GM21526 (cell line): ENCODE measurements at regions not wholly inside any gene's neighbourhood (a gene's known extent, or its start where the extent isn't known, plus 50 kb on each side); places are given as distances from the start of the nearest gene placed in this dataset.
"Not testable (repeated sequence)": the region's sequence is repeated elsewhere in the genome, so short reads cannot be mapped to it uniquely, and the experiment has no call there.

Experiments used
- ATAC-seq: cut with Tn5 transposase; IDR thresholded peaks from one replicate; pipeline ENCODE4 v1.9.1; 2021; ENCODE audit warnings: moderate library complexity; ENCODE audit not compliant: unreplicated experiment, low FRiP score

DNA sequence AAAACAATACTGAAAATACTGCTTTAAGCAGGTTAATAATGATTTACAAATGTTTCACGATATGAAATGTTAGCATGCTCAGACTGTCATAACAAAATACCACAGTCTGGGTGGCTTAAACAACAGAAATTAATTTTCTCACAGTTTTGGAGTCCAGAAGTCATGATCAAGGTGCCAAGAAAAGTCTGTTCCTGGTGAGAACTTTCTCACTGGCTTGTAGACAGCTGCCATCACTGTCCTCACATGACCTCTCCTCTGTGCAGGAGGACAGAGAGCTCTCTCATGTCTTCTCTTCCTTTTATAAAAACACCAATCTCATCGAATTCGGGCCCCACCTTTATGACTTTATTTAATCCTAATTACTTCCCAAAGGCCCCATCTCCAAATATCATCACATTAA, 426.7 kb downstream of the KLHL13 start:
- ATAC-seq = no peak

- ATAC-seq = no peak
Measured at GRCh38 chrX:117680286-117680685, 436.3 kb downstream of the KLHL13 start.

DNA sequence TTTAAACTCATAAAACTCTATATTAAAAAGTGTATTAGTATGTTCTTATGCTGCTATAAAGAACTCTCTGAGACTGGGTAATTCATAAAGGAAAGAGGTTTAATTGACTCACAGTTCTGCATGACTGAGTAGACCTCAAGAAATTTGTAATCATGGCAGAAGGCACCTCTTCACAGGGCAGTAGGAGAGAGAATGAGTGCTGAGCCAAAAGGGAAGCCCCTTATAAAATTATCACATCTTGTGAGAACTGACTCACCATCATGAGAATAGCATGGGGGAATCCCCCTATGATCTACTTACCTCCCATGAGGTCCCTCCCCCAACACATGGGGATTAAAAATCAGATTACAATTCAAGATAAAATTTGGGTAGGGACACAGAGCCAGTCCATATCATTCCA, 463.2 kb downstream of the KLHL13 start:
- no peak for ATAC-seq

- ATAC-seq = no peak
Measured at GRCh38 chrX:117645639-117646038, 471.0 kb downstream of the KLHL13 start.

DNA sequence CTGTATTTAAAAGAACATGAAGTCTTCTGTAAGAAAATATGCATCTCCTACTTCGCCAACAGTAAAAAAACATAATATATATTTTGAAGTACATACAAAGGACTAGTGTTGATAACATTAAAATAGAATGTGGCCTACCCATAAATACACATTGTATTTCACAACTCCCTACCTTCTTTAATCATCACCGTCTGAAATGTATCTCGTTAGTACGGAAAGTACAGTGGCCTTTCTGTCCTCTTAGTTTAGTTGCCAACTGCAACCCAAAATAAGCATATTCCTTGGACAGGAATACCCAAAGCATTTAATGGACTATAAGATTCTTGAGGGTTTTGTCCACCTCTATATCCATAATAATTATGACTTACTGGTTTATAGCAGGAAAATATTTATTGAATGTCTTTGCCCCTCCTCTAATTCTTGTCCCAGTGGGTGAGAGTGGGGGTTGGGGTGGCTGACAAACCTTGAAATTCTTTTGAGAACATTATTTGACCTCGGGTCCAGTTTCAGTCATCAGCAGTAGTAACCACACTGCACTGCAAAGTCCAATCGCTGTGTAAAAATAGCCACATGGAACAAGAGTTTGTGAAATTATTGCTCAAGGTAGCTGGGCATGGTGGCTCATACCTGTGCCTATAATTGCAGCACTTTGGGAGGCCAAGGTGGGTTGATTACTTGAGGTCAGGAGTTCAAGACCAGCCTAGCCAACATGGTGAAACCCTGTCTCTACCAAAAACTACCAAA, 474.5 kb downstream of the KLHL13 start:
- no peak for ATAC-seq

DNA sequence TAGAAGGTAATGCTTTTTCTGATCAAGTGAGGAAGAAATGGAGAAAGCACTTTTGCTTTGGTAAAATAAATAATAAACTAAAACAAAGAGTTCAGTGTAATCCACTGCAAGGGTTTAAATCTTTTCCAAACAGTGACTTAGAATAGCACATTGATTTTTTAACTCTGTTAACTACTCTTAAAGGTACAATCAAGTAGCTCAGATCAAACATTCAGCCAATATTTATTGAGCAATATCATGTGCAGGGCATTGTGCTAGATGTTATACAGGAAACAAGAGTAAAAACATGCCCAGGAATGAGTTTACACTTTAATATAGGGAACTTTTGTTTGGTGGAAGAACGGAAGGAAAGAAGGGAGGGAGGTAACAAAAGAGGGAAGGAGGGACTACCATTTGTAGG, 479.8 kb downstream of the KLHL13 start:
- ATAC-seq = no peak

GRCh38 chrX:117633277-117633676, 483.3 kb downstream of the KLHL13 start:
- no peak for ATAC-seq

- ATAC-seq = no peak
Measured at GRCh38 chrX:117628381-117628780, 488.2 kb downstream of the KLHL13 start.

- ATAC-seq = no peak
Measured at GRCh38 chrX:117610806-117611205, 505.8 kb downstream of the KLHL13 start.

DNA sequence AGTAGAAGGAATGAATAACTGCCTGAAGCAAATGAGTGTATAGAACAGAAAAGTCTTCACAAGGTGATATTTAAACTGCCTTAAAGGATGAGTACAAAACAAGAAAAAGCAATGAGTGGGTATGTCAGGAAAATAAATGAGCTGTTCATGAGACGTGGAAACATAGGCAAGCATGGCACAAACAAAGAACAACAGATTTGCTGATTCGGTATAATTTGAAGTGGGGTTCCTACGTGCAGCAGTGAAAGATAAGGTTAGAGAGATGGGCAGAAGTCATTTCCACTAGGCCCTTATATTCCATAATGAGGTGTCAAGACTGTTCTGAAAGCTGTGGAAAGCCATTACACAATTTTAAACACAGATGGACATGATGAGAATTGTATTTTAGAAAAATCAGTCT, 506.6 kb downstream of the KLHL13 start:
- ATAC-seq = no peak

GRCh38 chrX:117607561-117607960, 509.0 kb downstream of the KLHL13 start:
- ATAC-seq = no peak

- not testable (repeated sequence) for ATAC-seq
Measured at GRCh38 chrX:117606101-117606500, 510.5 kb downstream of the KLHL13 start.

GRCh38 chrX:117570160-117570559, 546.5 kb downstream of the KLHL13 start:
- ATAC-seq = no peak

- no peak for ATAC-seq
Measured at GRCh38 chrX:117568238-117568637, 548.4 kb downstream of the KLHL13 start.

- no peak for ATAC-seq
Measured at GRCh38 chrX:117543885-117544284, 572.7 kb downstream of the KLHL13 start.

DNA sequence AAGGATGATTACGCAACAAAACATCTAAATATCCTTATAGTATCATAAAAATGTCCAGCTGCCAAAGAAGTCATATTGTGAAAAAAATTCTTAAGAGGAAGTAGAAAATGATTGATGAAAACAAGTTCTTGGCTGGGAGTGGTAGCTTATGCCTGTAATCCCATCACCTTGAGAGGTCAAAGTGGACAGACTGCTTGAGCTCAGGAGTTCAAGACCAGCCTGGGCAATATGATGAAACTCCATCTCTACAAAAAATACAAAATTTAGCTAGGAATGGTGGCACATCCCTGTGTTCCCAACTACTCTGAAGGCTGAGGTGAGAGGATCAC, 577.6 kb downstream of the KLHL13 start:
- ATAC-seq = no peak

DNA sequence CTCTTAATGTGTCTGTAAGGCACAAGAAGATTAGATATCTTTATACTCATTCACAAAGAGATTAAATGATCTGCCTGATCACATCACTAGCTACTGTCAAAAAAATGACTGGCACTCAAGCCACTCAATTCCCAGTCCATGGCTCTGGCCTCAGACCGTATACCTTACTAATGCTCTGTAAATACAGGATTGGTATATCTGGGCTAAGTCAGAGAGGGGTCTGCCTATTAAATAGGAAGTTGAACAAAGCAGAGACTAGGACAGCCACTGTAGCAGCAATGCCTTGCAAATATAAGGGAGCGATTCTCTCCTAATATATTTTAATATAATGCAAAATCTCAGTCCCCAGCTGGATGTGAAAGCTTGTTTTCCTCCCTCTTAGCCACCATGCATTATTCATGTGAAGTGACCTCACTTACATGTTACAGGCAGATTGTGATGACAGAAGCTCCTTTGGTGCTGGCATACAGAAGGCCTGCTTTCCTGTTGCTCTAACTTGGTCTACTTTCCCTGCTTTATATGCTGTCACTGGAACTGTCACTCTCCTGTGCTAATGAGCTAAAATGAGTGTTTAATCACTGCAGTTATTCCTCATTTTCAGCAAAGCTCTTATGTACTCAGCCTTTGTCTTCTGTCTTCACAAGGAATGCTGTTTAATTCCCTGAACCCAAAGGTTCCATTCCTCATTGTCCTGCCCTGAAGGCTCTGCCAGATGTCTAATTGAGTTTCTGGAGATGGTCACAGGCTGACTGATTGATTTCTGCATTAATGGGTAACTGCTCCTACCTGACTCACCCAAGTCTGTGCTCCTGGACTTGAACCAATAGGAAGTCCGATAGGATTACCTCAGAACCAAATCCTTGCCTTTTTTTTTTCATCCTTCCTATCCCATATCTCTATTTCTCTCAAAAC, 578.2 kb downstream of the KLHL13 start:
- ATAC-seq = no peak

DNA sequence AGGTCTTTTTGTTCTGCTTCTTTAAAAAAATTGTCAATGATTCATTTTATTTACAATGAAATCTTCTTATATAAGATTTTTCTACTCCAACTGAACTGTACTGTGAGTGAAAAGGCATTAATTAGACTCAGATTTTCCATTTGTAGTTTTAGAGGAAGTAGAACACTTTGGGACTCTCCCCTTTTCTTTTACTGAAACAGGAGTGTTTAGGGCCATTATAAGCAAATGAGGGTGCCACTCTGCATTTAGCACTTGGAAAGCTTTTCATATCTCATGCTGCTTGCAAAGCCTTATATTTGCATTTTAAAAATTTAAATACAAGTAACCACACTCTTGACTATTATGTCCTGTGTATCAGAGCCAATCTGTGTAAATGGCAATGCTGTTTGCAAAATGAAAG, 584.3 kb downstream of the KLHL13 start:
- no peak for ATAC-seq

GRCh38 chrX:117522725-117523700, 593.6 kb downstream of the KLHL13 start:
- ATAC-seq = no peak

DNA sequence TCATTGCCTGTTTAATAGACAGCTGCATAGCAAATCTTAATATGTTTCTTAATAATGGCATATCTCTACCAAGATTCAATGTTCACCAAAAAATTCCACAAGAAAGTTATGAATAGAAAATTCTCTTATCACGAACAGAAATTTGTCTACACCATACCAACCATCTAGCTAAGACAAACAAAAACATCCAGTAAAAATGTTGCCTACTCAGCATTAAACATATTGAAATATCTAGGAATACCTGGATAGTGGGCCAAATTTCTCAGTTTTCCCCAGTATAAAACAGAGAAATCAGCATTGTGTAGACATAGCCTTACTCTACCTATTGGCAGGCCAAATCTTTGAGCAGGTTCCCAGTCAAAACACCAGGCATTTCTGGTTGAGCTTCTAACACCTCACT, 598.6 kb downstream of the KLHL13 start:
- ATAC-seq = no peak

GRCh38 chrX:117511379-117511778, 605.2 kb downstream of the KLHL13 start:
- ATAC-seq = no peak
